HepG2 (cell line): ENCODE measurements at regions not wholly inside any gene's neighbourhood (a gene's known extent, or its start where the extent isn't known, plus 50 kb on each side); places are given as distances from the start of the nearest gene placed in this dataset.

Source experiments
- SNRNP70 ChIP-seq: fragments of 200-400 bp; formaldehyde crosslinking; IDR thresholded peaks from 2 replicates; pipeline ENCODE4 v1.6.1; 2017; ENCODE audit warnings: mild to moderate bottlenecking, low read depth, low read length, moderate library complexity
- ZBTB8A ChIP-seq: sonication (generic); formaldehyde crosslinking; IDR thresholded peaks from 2 replicates; pipeline ENCODE4 v1.4.0; 2020; ENCODE audit warnings: mild to moderate bottlenecking, low read depth, missing genetic modification reagents, borderline replicate concordance
- ZNF431 ChIP-seq: sonication (generic); formaldehyde crosslinking; IDR thresholded peaks from 2 replicates; pipeline ENCODE4 v1.9.0; 2022; ENCODE audit warnings: missing genetic modification reagents, low read depth, mild to moderate bottlenecking, borderline replicate concordance
- TF ChIP-seq, protein P1 (sequence below): IDR thresholded peaks from 2 replicates; pipeline ENCODE4 v1.6.1; 2012; ENCODE audit warnings: inconsistent platforms

DNA sequence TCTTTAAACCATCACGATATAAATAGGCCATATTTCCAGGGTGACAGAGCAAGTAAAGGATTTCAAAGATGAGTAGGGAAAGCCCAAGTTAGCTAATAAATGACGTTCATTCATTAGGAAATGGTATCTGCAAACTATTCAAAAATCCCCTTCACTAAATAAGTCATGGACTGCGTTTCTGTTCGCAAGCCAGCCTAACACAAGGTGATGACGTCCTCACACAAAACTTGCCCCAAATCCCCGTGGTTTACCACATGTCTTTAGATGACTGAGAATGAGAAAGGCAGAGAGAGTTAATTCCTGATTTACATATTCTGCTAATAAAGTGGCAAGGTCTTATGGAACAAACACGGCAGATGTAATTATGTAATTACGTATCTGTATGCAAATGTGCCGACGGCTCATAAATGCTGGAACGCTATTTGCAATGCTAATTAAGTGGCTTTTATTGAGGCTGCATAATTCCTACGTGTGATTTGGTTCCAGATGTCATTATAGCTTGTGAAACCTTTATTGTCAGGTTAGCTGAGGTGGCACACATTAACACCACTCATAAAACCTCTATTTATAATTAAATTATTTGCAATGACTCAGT lies 437.7 kb upstream of the FRG1 start:
- TF ChIP-seq SNRNP70 (no peak), ZNF431 (CRISPR knock-in tag) (no peak), ZBTB8A (CRISPR knock-in tag) (no peak)
- TF ChIP-seq, protein P1, sequence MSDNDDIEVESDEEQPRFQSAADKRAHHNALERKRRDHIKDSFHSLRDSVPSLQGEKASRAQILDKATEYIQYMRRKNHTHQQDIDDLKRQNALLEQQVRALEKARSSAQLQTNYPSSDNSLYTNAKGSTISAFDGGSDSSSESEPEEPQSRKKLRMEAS, result no peak
